Osteoblast (primary cell): ENCODE measurements at regions not wholly inside any gene's neighbourhood (a gene's known extent, or its start where the extent isn't known, plus 50 kb on each side); places are given as distances from the start of the nearest gene placed in this dataset.

ENCODE experiments used
- DNase-seq: peaks from one replicate; pipeline ENCODE4 v3.0.0; 2011; ENCODE audit warnings: low spot score, mixed read lengths; ENCODE audit not compliant: insufficient read length; ENCODE audit errors: missing footprints
- H2AFZ ChIP-seq: 2 replicates; pipeline ENCODE4 v1.6.0; 2011; ENCODE audit warnings: mild to moderate bottlenecking, low read length
- H3K27ac ChIP-seq: 2 replicates; pipeline ENCODE4 v1.5.1; 2011; ENCODE audit warnings: mild to moderate bottlenecking, low read depth, low read length, moderate library complexity
- H3K27me3 ChIP-seq: 2 replicates; pipeline ENCODE4 v1.6.0; 2012; ENCODE audit warnings: mild to moderate bottlenecking, control low read depth, inconsistent platforms, low read length, moderate library complexity; ENCODE audit not compliant: insufficient read depth
- H3K36me3 ChIP-seq: 2 replicates; pipeline ENCODE4 v1.5.1; 2011; ENCODE audit warnings: mild to moderate bottlenecking, low read length, control low read depth, moderate library complexity; ENCODE audit not compliant: insufficient read depth
- H3K4me1 ChIP-seq: 2 replicates; pipeline ENCODE4 v1.5.1; 2011; ENCODE audit warnings: mild to moderate bottlenecking, low read length, control low read depth, moderate library complexity; ENCODE audit not compliant: insufficient read depth
- H3K4me2 ChIP-seq: 2 replicates; pipeline ENCODE4 v1.6.0; 2011; ENCODE audit warnings: mild to moderate bottlenecking, low read length; ENCODE audit not compliant: insufficient read depth
- H3K4me3 ChIP-seq: fragments of 200-600 bp; sonication (generic); 3 replicates; pipeline ENCODE4 v1.5.1; 2012; ENCODE audit warnings: mild to moderate bottlenecking, low read length, inconsistent platforms; ENCODE audit not compliant: insufficient read depth
- H3K79me2 ChIP-seq: 2 replicates; pipeline ENCODE4 v1.6.0; 2012; ENCODE audit warnings: mild to moderate bottlenecking, low read length, control low read depth, inconsistent platforms; ENCODE audit not compliant: insufficient read depth
- H3K9me3 ChIP-seq: 2 replicates; pipeline ENCODE4 v1.5.1; 2011; ENCODE audit warnings: low read depth, low read length, control low read depth
- H4K20me1 ChIP-seq: 2 replicates; pipeline ENCODE4 v1.6.0; 2012; ENCODE audit warnings: mild to moderate bottlenecking, low read length, control low read depth; ENCODE audit not compliant: insufficient read depth
- TF ChIP-seq, protein P1 (sequence below): IDR thresholded peaks from 2 replicates; pipeline ENCODE4 v1.5.1; 2011; ENCODE audit warnings: mild to moderate bottlenecking, low read depth, low read length, moderate library complexity; ENCODE audit errors: extremely low read depth

DNA sequence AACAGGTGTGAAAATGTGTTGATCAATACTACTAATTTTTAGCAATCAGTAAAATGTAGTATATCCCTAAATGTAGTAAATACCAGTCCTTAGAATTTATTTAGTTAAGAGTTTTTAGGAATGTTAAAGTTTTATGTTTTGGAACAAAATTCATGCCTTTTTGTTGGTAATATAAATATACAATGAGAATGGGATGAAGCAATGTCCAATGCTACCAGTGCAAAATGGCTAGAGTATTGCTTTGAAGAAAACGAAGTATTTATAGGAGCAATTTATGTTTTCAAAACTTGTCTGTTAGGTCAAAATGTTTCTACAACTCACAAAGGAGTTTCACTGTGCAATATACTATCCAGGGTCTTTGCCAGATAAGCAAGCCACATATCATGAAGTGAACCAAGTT lies 851.5 kb downstream of the PCDH18 start:
- Histone ChIP-seq H3K27me3 (no peaks in the 10 kb centered on the region), H3K9me3 (no peaks in the 10 kb centered on the region), H3K4me2 (no peak overlapping the region), H3K36me3 (no peaks in the 10 kb centered on the region), H3K27ac (no peak overlapping the region), H3K4me3 (no peak overlapping the region), H2AFZ (no peak overlapping the region), H4K20me1 (no peaks in the 10 kb centered on the region), H3K4me1 (no peaks in the 10 kb centered on the region), H3K79me2 (no peaks in the 10 kb centered on the region)
- TF ChIP-seq, protein P1, sequence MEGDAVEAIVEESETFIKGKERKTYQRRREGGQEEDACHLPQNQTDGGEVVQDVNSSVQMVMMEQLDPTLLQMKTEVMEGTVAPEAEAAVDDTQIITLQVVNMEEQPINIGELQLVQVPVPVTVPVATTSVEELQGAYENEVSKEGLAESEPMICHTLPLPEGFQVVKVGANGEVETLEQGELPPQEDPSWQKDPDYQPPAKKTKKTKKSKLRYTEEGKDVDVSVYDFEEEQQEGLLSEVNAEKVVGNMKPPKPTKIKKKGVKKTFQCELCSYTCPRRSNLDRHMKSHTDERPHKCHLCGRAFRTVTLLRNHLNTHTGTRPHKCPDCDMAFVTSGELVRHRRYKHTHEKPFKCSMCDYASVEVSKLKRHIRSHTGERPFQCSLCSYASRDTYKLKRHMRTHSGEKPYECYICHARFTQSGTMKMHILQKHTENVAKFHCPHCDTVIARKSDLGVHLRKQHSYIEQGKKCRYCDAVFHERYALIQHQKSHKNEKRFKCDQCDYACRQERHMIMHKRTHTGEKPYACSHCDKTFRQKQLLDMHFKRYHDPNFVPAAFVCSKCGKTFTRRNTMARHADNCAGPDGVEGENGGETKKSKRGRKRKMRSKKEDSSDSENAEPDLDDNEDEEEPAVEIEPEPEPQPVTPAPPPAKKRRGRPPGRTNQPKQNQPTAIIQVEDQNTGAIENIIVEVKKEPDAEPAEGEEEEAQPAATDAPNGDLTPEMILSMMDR: no peak
- DNase-seq: no peak

DNA sequence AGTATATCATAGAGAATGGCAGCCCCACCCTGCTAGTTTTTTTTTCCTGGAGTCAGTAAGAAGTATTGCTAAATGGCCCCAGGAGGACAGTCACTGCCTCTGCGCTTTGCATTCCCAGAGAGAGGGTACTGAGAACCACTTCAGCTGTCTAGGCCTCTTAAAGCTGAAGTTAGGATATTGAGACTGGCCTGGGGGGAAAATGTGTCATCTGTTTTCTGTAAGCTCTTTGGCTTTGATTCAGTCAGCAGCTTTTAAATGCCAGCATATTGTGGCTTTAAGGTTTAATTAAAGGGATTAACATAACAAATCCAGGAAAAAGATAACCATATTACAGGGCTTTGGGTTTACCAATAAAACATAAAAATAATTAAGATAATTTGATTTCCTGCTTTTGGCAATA lies 852.0 kb downstream of the PCDH18 start:
- Histone ChIP-seq H3K36me3 (no peaks in the 10 kb centered on the region), H4K20me1 (no peaks in the 10 kb centered on the region), H2AFZ (no peak overlapping the region), H3K27ac (no peak overlapping the region), H3K27me3 (no peaks in the 10 kb centered on the region), H3K79me2 (no peaks in the 10 kb centered on the region), H3K9me3 (no peaks in the 10 kb centered on the region), H3K4me1 (no peaks in the 10 kb centered on the region), H3K4me3 (no peak overlapping the region), H3K4me2 (no peak overlapping the region)
- TF ChIP-seq, protein P1: no peak
- DNase-seq: no peak

DNA sequence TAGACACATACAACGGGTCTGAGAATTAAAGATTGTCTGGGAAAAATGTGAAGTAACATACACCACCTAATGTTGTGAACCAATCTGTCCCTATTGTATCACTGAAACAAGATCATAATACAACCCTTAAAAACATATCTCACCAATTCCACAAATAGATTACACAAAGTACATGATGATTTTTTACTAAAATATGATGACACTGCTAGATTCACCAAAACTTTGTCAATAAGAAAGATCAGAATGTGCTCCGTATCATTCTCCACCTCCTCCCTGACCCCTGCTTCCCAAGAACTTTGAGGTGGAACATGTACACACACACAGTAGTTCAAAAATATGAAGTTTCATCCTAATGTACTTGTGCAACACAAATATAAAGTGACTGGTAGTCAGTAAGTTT lies 862.0 kb downstream of the PCDH18 start:
- Histone ChIP-seq H2AFZ (no peak overlapping the region), H3K79me2 (no peaks in the 10 kb centered on the region), H4K20me1 (no peaks in the 10 kb centered on the region), H3K27me3 (no peaks in the 10 kb centered on the region), H3K9me3 (no peaks in the 10 kb centered on the region), H3K4me1 (no peaks in the 10 kb centered on the region), H3K4me2 (no peak overlapping the region), H3K27ac (no peak overlapping the region), H3K36me3 (no peaks in the 10 kb centered on the region), H3K4me3 (no peak overlapping the region)
- DNase-seq: no peak
- TF ChIP-seq, protein P1: no peak

DNA sequence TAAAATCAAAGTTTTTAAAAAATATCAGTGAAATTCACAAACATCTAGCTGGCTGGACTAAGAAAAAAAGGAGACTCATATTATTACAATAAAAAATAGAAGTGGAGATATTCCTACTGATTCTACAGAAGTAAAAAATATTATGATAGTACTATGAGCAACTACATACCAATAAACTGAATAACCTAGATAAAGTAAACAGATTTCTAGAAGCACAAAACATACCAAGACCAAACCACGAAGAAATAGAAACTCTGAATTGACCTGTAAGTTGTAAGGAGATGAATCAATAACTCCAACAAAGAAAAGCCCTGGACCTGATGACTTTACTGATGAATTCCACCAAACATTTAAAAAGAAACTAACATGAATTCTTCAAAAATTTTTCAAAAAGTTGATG lies 867.3 kb downstream of the PCDH18 start:
- Histone ChIP-seq H3K4me2 (no peak overlapping the region), H4K20me1 (no peaks in the 10 kb centered on the region), H3K79me2 (no peaks in the 10 kb centered on the region), H3K4me3 (no peak overlapping the region), H3K27ac (no peak overlapping the region), H3K36me3 (no peaks in the 10 kb centered on the region), H3K4me1 (no peaks in the 10 kb centered on the region), H2AFZ (no peak overlapping the region), H3K27me3 (no peaks in the 10 kb centered on the region), H3K9me3 (no peaks in the 10 kb centered on the region)
- TF ChIP-seq, protein P1: no peak
- no peak for DNase-seq
